Kidney epithelial cell (primary cell): ENCODE measurements at regions not wholly inside any gene's neighbourhood (a gene's known extent, or its start where the extent isn't known, plus 50 kb on each side); places are given as distances from the start of the nearest gene placed in this dataset.

ENCODE experiments used
- DNase-seq: peaks from one replicate; pipeline ENCODE4 v3.0.0-alpha.2; 2010; ENCODE audit warnings: low read depth
- H3K27me3 ChIP-seq: 2 replicates; pipeline ENCODE4 v1.6.0; 2011; ENCODE audit warnings: low read length; ENCODE audit not compliant: control insufficient read depth, insufficient read depth
- H3K36me3 ChIP-seq: 2 replicates; pipeline ENCODE4 v1.5.1; 2011; ENCODE audit warnings: low read length; ENCODE audit not compliant: control insufficient read depth, insufficient read depth
- H3K4me3 ChIP-seq: 2 replicates; pipeline ENCODE4 v1.5.1; 2011; ENCODE audit warnings: low read depth, mild to moderate bottlenecking, control low read depth, low read length
- TF ChIP-seq, protein P1 (sequence below): IDR thresholded peaks from 2 replicates; pipeline ENCODE4 v1.5.1; 2011; ENCODE audit warnings: mild to moderate bottlenecking, moderate library complexity, low read length, control low read depth, inconsistent platforms; ENCODE audit not compliant: insufficient read depth, poor library complexity, severe bottlenecking

GRCh38 chr11:13875643-13876042, 86.9 kb upstream of the SPON1 start:
- Histone ChIP-seq H3K27me3 (no peaks in the 10 kb centered on the region), H3K4me3 (no peak overlapping the region), H3K36me3 (no peaks in the 10 kb centered on the region)
- TF ChIP-seq, protein P1, sequence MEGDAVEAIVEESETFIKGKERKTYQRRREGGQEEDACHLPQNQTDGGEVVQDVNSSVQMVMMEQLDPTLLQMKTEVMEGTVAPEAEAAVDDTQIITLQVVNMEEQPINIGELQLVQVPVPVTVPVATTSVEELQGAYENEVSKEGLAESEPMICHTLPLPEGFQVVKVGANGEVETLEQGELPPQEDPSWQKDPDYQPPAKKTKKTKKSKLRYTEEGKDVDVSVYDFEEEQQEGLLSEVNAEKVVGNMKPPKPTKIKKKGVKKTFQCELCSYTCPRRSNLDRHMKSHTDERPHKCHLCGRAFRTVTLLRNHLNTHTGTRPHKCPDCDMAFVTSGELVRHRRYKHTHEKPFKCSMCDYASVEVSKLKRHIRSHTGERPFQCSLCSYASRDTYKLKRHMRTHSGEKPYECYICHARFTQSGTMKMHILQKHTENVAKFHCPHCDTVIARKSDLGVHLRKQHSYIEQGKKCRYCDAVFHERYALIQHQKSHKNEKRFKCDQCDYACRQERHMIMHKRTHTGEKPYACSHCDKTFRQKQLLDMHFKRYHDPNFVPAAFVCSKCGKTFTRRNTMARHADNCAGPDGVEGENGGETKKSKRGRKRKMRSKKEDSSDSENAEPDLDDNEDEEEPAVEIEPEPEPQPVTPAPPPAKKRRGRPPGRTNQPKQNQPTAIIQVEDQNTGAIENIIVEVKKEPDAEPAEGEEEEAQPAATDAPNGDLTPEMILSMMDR: no peak
- DNase-seq: no peak

- TF ChIP-seq, protein P1: no peak
- H3K27me3 ChIP-seq: no peaks in the 10 kb centered on the region
- no peak overlapping the region for H3K4me3 ChIP-seq
- H3K36me3 ChIP-seq: no peaks in the 10 kb centered on the region
- DNase-seq: no peak
These were observed 86.1 kb upstream of the SPON1 start for GRCh38 chr11:13876423-13876822.

DNA sequence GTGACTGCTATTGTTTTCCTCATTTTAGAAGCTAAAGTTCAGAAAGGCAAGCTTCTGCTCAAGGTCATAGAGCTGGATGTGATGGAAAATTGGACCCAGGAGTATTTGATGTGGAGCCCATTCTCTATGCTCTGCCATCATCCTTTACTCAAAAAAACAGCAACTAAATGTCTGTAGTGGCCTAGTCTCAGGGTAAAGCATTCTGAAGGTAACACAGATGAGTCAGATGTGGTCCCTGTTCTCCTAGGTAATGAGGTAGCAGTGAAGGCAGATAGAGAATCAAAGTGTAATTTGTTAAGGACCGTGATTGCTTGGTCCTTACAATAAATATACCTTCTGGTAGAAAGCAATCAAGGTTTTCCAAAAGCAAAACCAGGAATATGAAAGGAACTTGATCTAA, 84.4 kb upstream of the SPON1 start:
- H3K4me3 ChIP-seq: no peak overlapping the region
- no peaks in the 10 kb centered on the region for H3K36me3 ChIP-seq
- no peak for DNase-seq
- H3K27me3 ChIP-seq: no peaks in the 10 kb centered on the region
- TF ChIP-seq, protein P1: no peak

DNA sequence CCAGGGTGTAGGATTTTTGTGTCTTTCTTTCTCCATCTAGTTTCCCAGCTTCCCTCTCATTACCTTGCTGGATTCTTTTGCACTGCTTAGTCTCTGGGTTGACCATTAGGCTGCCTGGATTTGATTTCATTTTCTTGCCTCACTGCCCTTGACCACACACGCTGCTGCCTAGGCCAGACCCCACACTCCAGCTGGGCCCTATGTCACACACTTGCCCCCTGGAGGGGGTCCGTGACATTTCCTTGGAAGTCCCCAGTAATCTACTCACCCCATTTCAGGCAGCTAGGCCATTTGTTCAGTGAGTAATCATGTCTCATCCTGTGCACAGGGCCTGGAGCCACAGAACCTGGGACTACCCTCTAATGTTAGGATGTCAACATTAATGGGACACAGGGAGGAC, 81.9 kb upstream of the SPON1 start:
- Histone ChIP-seq H3K36me3 (no peaks in the 10 kb centered on the region), H3K4me3 (no peak overlapping the region), H3K27me3 (no peaks in the 10 kb centered on the region)
- no peak for DNase-seq
- TF ChIP-seq, protein P1: no peak

DNA sequence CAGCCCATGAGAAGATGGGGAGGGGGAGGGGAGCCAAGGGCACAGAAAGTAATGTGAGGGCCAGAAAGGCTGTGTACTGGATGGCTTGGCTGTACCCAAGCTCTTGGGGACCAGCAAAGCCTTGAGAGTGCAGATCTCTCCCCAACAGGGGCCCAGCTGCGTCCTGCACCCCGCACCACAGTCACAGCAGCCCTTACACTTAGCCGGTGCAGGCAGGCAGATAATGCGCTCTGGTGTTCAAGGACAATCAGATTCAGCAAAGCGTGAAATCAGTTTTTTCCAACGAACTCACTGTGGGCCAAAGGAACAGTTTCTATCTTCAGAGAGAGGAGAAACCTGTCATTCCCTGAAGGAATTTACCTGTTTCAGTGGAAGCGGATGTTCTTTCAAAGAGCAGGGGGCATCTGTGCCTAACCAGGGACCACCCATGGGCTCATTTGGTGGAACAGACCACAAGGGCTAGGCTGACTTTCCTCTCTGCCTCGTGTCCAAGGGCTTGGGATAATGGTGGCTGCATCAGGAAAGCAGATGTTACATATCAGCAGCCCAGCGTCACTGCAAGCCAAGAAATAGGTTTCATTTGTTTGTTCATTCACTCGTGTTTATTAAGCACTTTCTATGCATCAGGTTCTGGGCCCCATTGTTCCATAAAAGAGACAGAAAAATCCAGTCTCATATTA, 81.2 kb upstream of the SPON1 start:
- no peaks in the 10 kb centered on the region for H3K27me3 ChIP-seq
- DNase-seq: no peak
- TF ChIP-seq, protein P1: no peak

DNA sequence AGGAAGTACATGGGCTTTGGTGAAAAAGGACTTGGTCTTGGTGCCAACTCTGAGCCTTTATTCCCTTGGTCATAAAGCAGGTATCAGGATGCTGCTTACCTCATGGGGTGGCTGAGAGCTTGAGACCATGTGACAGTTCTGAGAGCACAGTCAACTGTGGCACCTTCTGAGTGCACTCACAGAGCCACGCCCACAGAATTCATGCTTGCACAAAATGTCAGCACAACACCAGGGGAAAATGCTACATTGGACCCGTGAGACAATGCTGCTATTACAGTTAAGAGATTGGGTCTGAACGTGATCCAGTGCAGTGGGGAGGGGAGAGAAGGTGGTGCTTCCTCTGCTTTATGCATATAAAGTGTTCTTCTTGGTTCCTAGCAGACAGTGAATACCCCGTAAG, 79.5 kb upstream of the SPON1 start:
- H3K4me3 ChIP-seq: no peak overlapping the region

More for the DNA sequence above, 81.2 kb upstream of the SPON1 start:
- Histone ChIP-seq H3K4me3 (no peak overlapping the region), H3K36me3 (no peaks in the 10 kb centered on the region)

More for the DNA sequence above, 79.5 kb upstream of the SPON1 start:
- TF ChIP-seq, protein P1: no peak
- no peak for DNase-seq
- no peaks in the 10 kb centered on the region for H3K36me3 ChIP-seq
- H3K27me3 ChIP-seq: no peaks in the 10 kb centered on the region
